ENCODE measurements at regions not wholly inside any gene's neighbourhood (a gene's known extent, or its start where the extent isn't known, plus 50 kb on each side); places are given as distances from the start of the nearest gene placed in this dataset.

GRCh38 chr6:8342241-8342819, 93.0 kb downstream of the SLC35B3 start:
- TF ChIP-seq EZH2 (IDR thresholded peaks at IDR 0.05; ENCODE audit: insufficient read depth, poor library complexity, severe bottlenecking) (no peak), EZH2phosphoT487 (IDR thresholded peaks at IDR 0.05; ENCODE audit: insufficient read depth, low read depth) (no peak)
- H2AFZ ChIP-seq, result no peak overlapping the region
- H4K20me1 ChIP-seq (ENCODE audit: insufficient read depth), result no peaks in the 10 kb centered on the region
- no peaks in the 10 kb centered on the region for H3K9me3 ChIP-seq (ENCODE audit: low read depth)
- 37 to 45% methylated on average over 10 of the region's 10 CpGs for WGBS, 2 experiments (ENCODE audit: low coverage in 1 of 2, low lambda C conversion rate in 2 of 2, missing lambda C conversion rate in 2 of 2)
- no peaks in the 10 kb centered on the region for H3K4me1 ChIP-seq (ENCODE audit: insufficient read depth)
- in situ Hi-C loops (cut with MboI), result no loop called here
- no peak overlapping the region for H3K4me2 ChIP-seq (ENCODE audit: unreplicated experiment)
- H3K27ac ChIP-seq, result no peak overlapping the region
- DNase-seq, result no peak
- H3K9me2 ChIP-seq (ENCODE audit: insufficient read depth), result no peaks in the 10 kb centered on the region
- no peaks in the 10 kb centered on the region for H3K79me2 ChIP-seq (ENCODE audit: insufficient read depth)
- no peak overlapping the region for H3K9ac ChIP-seq
- no peak overlapping the region for H3K4me3 ChIP-seq
- no peaks in the 10 kb centered on the region for H3K36me3 ChIP-seq (ENCODE audit: low read depth)
- no peaks in the 10 kb centered on the region for H3K27me3 ChIP-seq (replicated peaks; ENCODE audit: insufficient read depth)
- H3F3A ChIP-seq (ENCODE audit: insufficient read depth), result no peaks in the 10 kb centered on the region

GRCh38 chr6:8337147-8337546, 98.2 kb downstream of the SLC35B3 start:
- Histone ChIP-seq H3K36me3 (ENCODE audit: low read depth) (no peaks in the 10 kb centered on the region), H3K4me1 (ENCODE audit: insufficient read depth) (no peaks in the 10 kb centered on the region), H3K9ac (no peak overlapping the region), H3K27ac (no peak overlapping the region), H3F3A (ENCODE audit: insufficient read depth) (no peaks in the 10 kb centered on the region), H3K4me2 (ENCODE audit: unreplicated experiment) (no peak overlapping the region), H4K20me1 (ENCODE audit: insufficient read depth) (no peaks in the 10 kb centered on the region), H3K9me3 (ENCODE audit: low read depth) (no peaks in the 10 kb centered on the region), H3K79me2 (ENCODE audit: insufficient read depth) (no peaks in the 10 kb centered on the region), H2AFZ (no peak overlapping the region), H3K27me3 (replicated peaks; ENCODE audit: insufficient read depth) (no peaks in the 10 kb centered on the region), H3K4me3 (no peak overlapping the region), H3K9me2 (ENCODE audit: insufficient read depth) (no peaks in the 10 kb centered on the region)
- WGBS, 2 experiments (ENCODE audit: low coverage in 1 of 2, low lambda C conversion rate in 2 of 2, missing lambda C conversion rate in 2 of 2), result 9 to 21% methylated on average over 4 of the region's 4 CpGs
- DNase-seq, result no peak
- TF ChIP-seq EZH2 (IDR thresholded peaks at IDR 0.05; ENCODE audit: insufficient read depth, poor library complexity, severe bottlenecking) (no peak), EZH2phosphoT487 (IDR thresholded peaks at IDR 0.05; ENCODE audit: insufficient read depth, low read depth) (no peak)
- in situ Hi-C loops (cut with MboI), result no loop called here

GRCh38 chr6:8336406-8337057, 98.8 kb downstream of the SLC35B3 start:
- in situ Hi-C loops (cut with MboI), result no loop called here
- H3K9ac ChIP-seq, result no peak overlapping the region
- WGBS, 2 experiments (ENCODE audit: low coverage in 1 of 2, low lambda C conversion rate in 2 of 2, missing lambda C conversion rate in 2 of 2), result 38 to 44% methylated on average over 9 to 11 of the region's 11 CpGs

GRCh38 chr6:8335896-8336295, 99.4 kb downstream of the SLC35B3 start:
- Histone ChIP-seq H3K36me3 (ENCODE audit: low read depth) (no peaks in the 10 kb centered on the region), H3K4me3 (no peak overlapping the region), H3F3A (ENCODE audit: insufficient read depth) (no peaks in the 10 kb centered on the region), H3K4me1 (ENCODE audit: insufficient read depth) (no peaks in the 10 kb centered on the region), H3K9ac (no peak overlapping the region), H3K27ac (no peak overlapping the region), H3K9me2 (ENCODE audit: insufficient read depth) (no peaks in the 10 kb centered on the region), H3K27me3 (replicated peaks; ENCODE audit: insufficient read depth) (no peaks in the 10 kb centered on the region), H3K4me2 (ENCODE audit: unreplicated experiment) (no peak overlapping the region), H4K20me1 (ENCODE audit: insufficient read depth) (no peaks in the 10 kb centered on the region), H2AFZ (no peak overlapping the region), H3K9me3 (ENCODE audit: low read depth) (no peaks in the 10 kb centered on the region), H3K79me2 (ENCODE audit: insufficient read depth) (no peaks in the 10 kb centered on the region)
- 67 to 73% methylated on average over 7 of the region's 7 CpGs for WGBS, 2 experiments (ENCODE audit: low coverage in 1 of 2, low lambda C conversion rate in 2 of 2, missing lambda C conversion rate in 2 of 2)
- in situ Hi-C loops (cut with MboI), result no loop called here
- DNase-seq, result no peak
- TF ChIP-seq EZH2phosphoT487 (IDR thresholded peaks at IDR 0.05; ENCODE audit: insufficient read depth, low read depth), result no peak
- TF ChIP-seq EZH2 (IDR thresholded peaks at IDR 0.05; ENCODE audit: insufficient read depth, poor library complexity, severe bottlenecking), result no peak

More at GRCh38 chr6:8336406-8337057, 98.8 kb downstream of the SLC35B3 start:
- TF ChIP-seq EZH2phosphoT487 (IDR thresholded peaks at IDR 0.05; ENCODE audit: insufficient read depth, low read depth) (no peak), EZH2 (IDR thresholded peaks at IDR 0.05; ENCODE audit: insufficient read depth, poor library complexity, severe bottlenecking) (no peak)
- no peaks in the 10 kb centered on the region for H3K27me3 ChIP-seq (replicated peaks; ENCODE audit: insufficient read depth)
- H3F3A ChIP-seq (ENCODE audit: insufficient read depth), result no peaks in the 10 kb centered on the region
- H3K4me3 ChIP-seq, result no peak overlapping the region
- no peaks in the 10 kb centered on the region for H3K79me2 ChIP-seq (ENCODE audit: insufficient read depth)
- no peaks in the 10 kb centered on the region for H4K20me1 ChIP-seq (ENCODE audit: insufficient read depth)
- H3K4me1 ChIP-seq (ENCODE audit: insufficient read depth), result no peaks in the 10 kb centered on the region
- H3K4me2 ChIP-seq (ENCODE audit: unreplicated experiment), result no peak overlapping the region
- DNase-seq, result no peak
- H3K9me3 ChIP-seq (ENCODE audit: low read depth), result no peaks in the 10 kb centered on the region
- no peak overlapping the region for H3K27ac ChIP-seq
- no peaks in the 10 kb centered on the region for H3K9me2 ChIP-seq (ENCODE audit: insufficient read depth)
- no peak overlapping the region for H2AFZ ChIP-seq
- H3K36me3 ChIP-seq (ENCODE audit: low read depth), result no peaks in the 10 kb centered on the region
